H9 (cell line): ENCODE measurements at regions not wholly inside any gene's neighbourhood (a gene's known extent, or its start where the extent isn't known, plus 50 kb on each side); places are given as distances from the start of the nearest gene placed in this dataset.

Experiments used
- DNase-seq: peaks from one replicate; pipeline ENCODE4 v3.0.0-alpha.2; 2017
- H2AFZ ChIP-seq: one replicate; pipeline ENCODE4 v1.6.1; 2013; ENCODE audit warnings: mild to moderate bottlenecking, low read length, control low read depth, moderate library complexity
- H2AK5ac ChIP-seq: 2 replicates; pipeline ENCODE4 v1.6.1; 2013; ENCODE audit warnings: low read length, control low read depth, mixed read lengths; ENCODE audit not compliant: insufficient read length
- H2BK120ac ChIP-seq: one replicate; pipeline ENCODE4 v1.6.1; 2013; ENCODE audit warnings: low read depth, mild to moderate bottlenecking, low read length, control low read depth, inconsistent platforms; ENCODE audit not compliant: poor library complexity, severe bottlenecking
- H2BK12ac ChIP-seq: 2 replicates; pipeline ENCODE4 v1.6.1; 2013; ENCODE audit warnings: low read length, control low read depth, mixed read lengths, low read depth; ENCODE audit not compliant: insufficient read length
- H2BK15ac ChIP-seq: 2 replicates; pipeline ENCODE4 v1.6.1; 2013; ENCODE audit warnings: low read depth, low read length, control low read depth
- H2BK20ac ChIP-seq: one replicate; pipeline ENCODE4 v1.6.1; 2013; ENCODE audit warnings: low read depth, mild to moderate bottlenecking, low read length, control low read depth, inconsistent platforms; ENCODE audit not compliant: poor library complexity, severe bottlenecking
- H2BK5ac ChIP-seq: 2 replicates; pipeline ENCODE4 v1.6.1; 2013; ENCODE audit warnings: low read length, control low read depth, mixed read lengths; ENCODE audit not compliant: insufficient read length
- H3K14ac ChIP-seq: 2 replicates; pipeline ENCODE4 v1.6.1; 2013; ENCODE audit warnings: low read length, control low read depth; ENCODE audit not compliant: insufficient read depth
- H3K18ac ChIP-seq: 2 replicates; pipeline ENCODE4 v1.6.1; 2013; ENCODE audit warnings: low read depth, mild to moderate bottlenecking, mixed read lengths, low read length, control low read depth; ENCODE audit not compliant: insufficient read length
- H3K23ac ChIP-seq: 2 replicates; pipeline ENCODE4 v1.6.1; 2013; ENCODE audit warnings: low read length, control low read depth, mixed read lengths, low read depth; ENCODE audit not compliant: insufficient read length
- H3K23me2 ChIP-seq: 2 replicates; pipeline ENCODE4 v1.6.1; 2013; ENCODE audit warnings: low read depth, mild to moderate bottlenecking, mixed read lengths, low read length, control low read depth; ENCODE audit not compliant: insufficient read length, poor library complexity, severe bottlenecking
- H3K27ac ChIP-seq: 2 replicates; pipeline ENCODE4 v1.5.1; 2013; ENCODE audit warnings: low read length, control low read depth, mixed read lengths, low read depth; ENCODE audit not compliant: insufficient read length
- H3K27me3 ChIP-seq: 2 replicates; pipeline ENCODE4 v1.6.1; 2013; ENCODE audit warnings: low read length, control low read depth, inconsistent platforms; ENCODE audit not compliant: insufficient read depth
- H3K4ac ChIP-seq: 2 replicates; pipeline ENCODE4 v1.6.1; 2013; ENCODE audit warnings: low read depth, mild to moderate bottlenecking, control low read depth, inconsistent platforms, low read length, moderate library complexity
- H3K4me1 ChIP-seq: 2 replicates; pipeline ENCODE4 v1.6.1; 2013; ENCODE audit warnings: low read length, control low read depth, inconsistent platforms; ENCODE audit not compliant: insufficient read depth
- H3K4me2 ChIP-seq: 2 replicates; pipeline ENCODE4 v1.6.1; 2013; ENCODE audit warnings: low read length, control low read depth, mixed read lengths; ENCODE audit not compliant: insufficient read length, insufficient read depth
- H3K56ac ChIP-seq: 2 replicates; pipeline ENCODE4 v1.6.1; 2013; ENCODE audit warnings: low read depth, mild to moderate bottlenecking, mixed read lengths, low read length, control low read depth; ENCODE audit not compliant: insufficient read length
- H3K79me1 ChIP-seq: 2 replicates; pipeline ENCODE4 v1.6.1; 2013; ENCODE audit warnings: low read depth, mild to moderate bottlenecking, moderate library complexity, low read length, control low read depth, inconsistent platforms; ENCODE audit not compliant: insufficient read depth, poor library complexity, severe bottlenecking
- H3K79me2 ChIP-seq: 2 replicates; pipeline ENCODE4 v1.6.1; 2013; ENCODE audit warnings: low read length, control low read depth, inconsistent platforms; ENCODE audit not compliant: insufficient read depth
- H3K9ac ChIP-seq: 2 replicates; pipeline ENCODE4 v1.6.1; 2013; ENCODE audit warnings: low read length, control low read depth, mixed read lengths; ENCODE audit not compliant: insufficient read length; ENCODE audit errors: extremely low read depth
- H3K9me3 ChIP-seq: one replicate; pipeline ENCODE4 v1.6.1; 2013; ENCODE audit warnings: low read depth, low read length, inconsistent platforms; ENCODE audit not compliant: control insufficient read depth
- H3T11ph ChIP-seq: one replicate; pipeline ENCODE4 v1.6.1; 2013; ENCODE audit warnings: mild to moderate bottlenecking, low read length, control low read depth, inconsistent platforms
- H4K20me1 ChIP-seq: one replicate; pipeline ENCODE4 v1.6.1; 2013; ENCODE audit not compliant: control insufficient read depth, insufficient read length, insufficient read depth
- H4K5ac ChIP-seq: 2 replicates; pipeline ENCODE4 v1.6.1; 2013; ENCODE audit warnings: low read depth, mild to moderate bottlenecking, mixed read lengths, low read length, control low read depth; ENCODE audit not compliant: insufficient read length
- H4K8ac ChIP-seq: replicated peaks from 2 replicates; pipeline ENCODE4 v1.6.1; 2013; ENCODE audit warnings: low read length, control low read depth, mixed read lengths, low read depth; ENCODE audit not compliant: insufficient read length
- H4K91ac ChIP-seq: 2 replicates; pipeline ENCODE4 v1.6.1; 2013; ENCODE audit warnings: low read depth, mild to moderate bottlenecking, moderate library complexity, mixed read lengths, low read length, control low read depth; ENCODE audit not compliant: insufficient read length
- H3K27ac Mint-ChIP-seq, 3 experiments: 2 replicates in 2 of 3; 3 replicates in 1 of 3; pipeline ENCODE4 v1.8.0; 2020 to 2021; ENCODE audit warnings: mixed read lengths in 3 of 3, mild to moderate bottlenecking in 1 of 3, moderate library complexity in 1 of 3
- H3K27me3 Mint-ChIP-seq: 2 replicates; pipeline ENCODE4 v1.8.0; 2021; ENCODE audit warnings: low read depth, mild to moderate bottlenecking, moderate library complexity, mixed read lengths
- H3K36me3 Mint-ChIP-seq, 3 experiments: 2 replicates in 2 of 3; 3 replicates in 1 of 3; pipeline ENCODE4 v1.8.0; 2020 to 2021; ENCODE audit warnings: low read depth in 3 of 3, mixed read lengths in 3 of 3; ENCODE audit not compliant: insufficient read depth in 1 of 3
- H3K4me1 Mint-ChIP-seq, 2 experiments: 2 replicates each; pipeline ENCODE4 v1.8.0; 2020; ENCODE audit warnings: mixed read lengths in 2 of 2
- H3K4me3 Mint-ChIP-seq, 2 experiments: 2 replicates in 1 of 2; 3 replicates in 1 of 2; pipeline ENCODE4 v1.8.0; 2020 to 2021; ENCODE audit warnings: mild to moderate bottlenecking in 2 of 2, mixed read lengths in 2 of 2, moderate library complexity in 1 of 2
- H3K9me3 Mint-ChIP-seq, 2 experiments: 2 replicates in 1 of 2; 3 replicates in 1 of 2; pipeline ENCODE4 v1.8.0; 2020; ENCODE audit warnings: mild to moderate bottlenecking in 2 of 2, mixed read lengths in 2 of 2, moderate library complexity in 1 of 2
- WGBS: extraction: QIAGEN DNeasy Blood & Tissue Kit; methylation state at CpG from one replicate; pipeline ENCODE4 v1.1.7; 2013; ENCODE audit warnings: missing lambda C conversion rate, low lambda C conversion rate, mixed read lengths; ENCODE audit not compliant: insufficient read length; ENCODE audit errors: extremely low coverage; 5-methylcytosine and 5-hydroxymethylcytosine counted together
- TF ChIP-seq, protein P1 (sequence below): fragments of 200-600 bp; sonication (generic); conservative IDR thresholded peaks from 3 replicates; pipeline ENCODE4 v1.8.0; 2021; ENCODE audit warnings: antibody characterized with exemption, mild to moderate bottlenecking

DNA sequence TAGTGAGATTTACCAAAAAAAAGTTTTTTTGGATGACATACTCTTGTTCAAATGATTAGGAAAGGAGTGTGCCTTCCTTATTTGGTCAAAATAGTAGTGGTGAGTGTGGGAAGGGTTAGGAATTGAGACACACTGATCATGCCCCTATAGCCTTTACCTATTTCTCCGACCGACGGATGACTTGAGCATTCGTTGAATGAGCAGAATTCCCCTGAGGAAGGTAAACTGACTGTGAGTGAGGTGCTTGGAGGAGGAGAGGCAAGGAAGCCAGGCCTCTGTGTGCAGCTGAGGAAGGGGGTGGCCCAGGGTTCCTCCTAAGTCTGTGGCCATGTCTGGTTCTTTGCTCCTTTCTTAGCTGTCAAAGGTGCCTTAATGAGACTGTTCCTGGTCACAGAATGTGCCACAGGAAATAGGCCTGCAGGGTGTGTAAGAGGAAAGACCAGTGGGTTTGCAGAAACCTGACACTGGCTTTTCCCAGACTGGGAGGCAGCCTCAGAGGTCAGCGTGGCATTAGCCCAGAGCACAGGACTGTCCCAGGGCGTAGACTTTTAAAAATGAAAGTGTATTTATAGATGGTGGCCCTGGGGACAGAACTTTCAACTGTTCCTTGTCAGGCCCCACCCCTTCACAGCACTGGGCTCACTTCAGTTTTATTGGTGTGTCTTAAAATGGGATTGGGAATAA lies 307.7 kb upstream of the C2CD4B start:
- Histone ChIP-seq H4K5ac (no peak overlapping the region), H2BK20ac (no peak overlapping the region), H4K8ac (no peak overlapping the region), H3K23ac (no peak overlapping the region), H3K56ac (no peak overlapping the region), H2BK120ac (no peak overlapping the region), H2BK5ac (no peak overlapping the region), H3K9ac (no peak overlapping the region), H2AK5ac (peak overlapping the region; percentile 27), H3K79me1 (no peaks in the 10 kb centered on the region), H3T11ph (no peak overlapping the region), H3K4me2 (no peak overlapping the region), H3K4ac (no peak overlapping the region), H3K27me3 (no peaks in the 10 kb centered on the region), H3K4me1 (peaks cover 13% of the 10 kb centered on the region), H2BK12ac (no peak overlapping the region), H3K9me3 (no peaks in the 10 kb centered on the region), H3K27ac (no peak overlapping the region), H3K23me2 (no peaks in the 10 kb centered on the region), H4K91ac (no peak overlapping the region), H2AFZ (no peak overlapping the region), H2BK15ac (no peak overlapping the region), H3K14ac (0 out of 2 replicates have a peak overlapping the region, but pooled peaks have one; percentile 8), H4K20me1 (no peaks in the 10 kb centered on the region), H3K18ac (no peak overlapping the region), H3K79me2 (no peaks in the 10 kb centered on the region)
- Mint-ChIP-seq H3K4me3 (no peak overlapping the region), H3K27ac (peak overlapping the region; percentile 27 to 68 (median 34); a peak in 5 of 7 replicates), H3K27me3 (no peaks in the 10 kb centered on the region), H3K9me3 (no peaks in the 10 kb centered on the region), H3K4me1 (peaks cover 50 to 56% of the 10 kb centered on the region in 2 experiments), H3K36me3 (no peaks in the 10 kb centered on the region; a peak in 1 of 7 replicates)
- WGBS: no CpG with 5 or more reads among the region's 6 CpGs
- DNase-seq: no peak
- TF ChIP-seq, protein P1, sequence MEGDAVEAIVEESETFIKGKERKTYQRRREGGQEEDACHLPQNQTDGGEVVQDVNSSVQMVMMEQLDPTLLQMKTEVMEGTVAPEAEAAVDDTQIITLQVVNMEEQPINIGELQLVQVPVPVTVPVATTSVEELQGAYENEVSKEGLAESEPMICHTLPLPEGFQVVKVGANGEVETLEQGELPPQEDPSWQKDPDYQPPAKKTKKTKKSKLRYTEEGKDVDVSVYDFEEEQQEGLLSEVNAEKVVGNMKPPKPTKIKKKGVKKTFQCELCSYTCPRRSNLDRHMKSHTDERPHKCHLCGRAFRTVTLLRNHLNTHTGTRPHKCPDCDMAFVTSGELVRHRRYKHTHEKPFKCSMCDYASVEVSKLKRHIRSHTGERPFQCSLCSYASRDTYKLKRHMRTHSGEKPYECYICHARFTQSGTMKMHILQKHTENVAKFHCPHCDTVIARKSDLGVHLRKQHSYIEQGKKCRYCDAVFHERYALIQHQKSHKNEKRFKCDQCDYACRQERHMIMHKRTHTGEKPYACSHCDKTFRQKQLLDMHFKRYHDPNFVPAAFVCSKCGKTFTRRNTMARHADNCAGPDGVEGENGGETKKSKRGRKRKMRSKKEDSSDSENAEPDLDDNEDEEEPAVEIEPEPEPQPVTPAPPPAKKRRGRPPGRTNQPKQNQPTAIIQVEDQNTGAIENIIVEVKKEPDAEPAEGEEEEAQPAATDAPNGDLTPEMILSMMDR: no peak
